ENCODE measurements at regions not wholly inside any gene's neighbourhood (a gene's known extent, or its start where the extent isn't known, plus 50 kb on each side); places are given as distances from the start of the nearest gene placed in this dataset.

DNA sequence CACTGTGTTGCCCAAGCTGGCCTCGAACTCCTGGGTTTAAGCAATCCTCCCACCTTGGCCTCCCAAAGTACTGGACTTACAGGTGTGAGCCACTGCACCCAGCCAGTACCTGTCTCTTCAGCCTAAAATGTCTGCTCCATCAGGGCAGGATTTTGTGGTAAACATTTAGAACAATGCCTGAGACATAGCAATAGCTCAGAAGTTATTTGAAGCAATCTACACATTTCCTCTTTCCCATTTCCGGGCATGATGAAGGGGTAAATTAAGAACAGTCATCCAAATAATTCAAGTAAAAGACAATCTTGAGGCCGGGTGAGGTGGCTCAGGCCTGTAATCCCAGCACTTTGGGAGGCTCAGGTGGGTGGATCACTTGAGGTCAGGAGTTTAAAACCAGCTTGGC is 69.0 kb upstream of the ZNF217 start:
- no peak for DNase-seq (ENCODE audit: extremely low spot score)
- TF ChIP-seq TARDBP (IDR thresholded peaks at IDR 0.05) (no peak), ZNF384 (IDR thresholded peaks at IDR 0.05) (no peak), NFRKB (IDR thresholded peaks at IDR 0.05) (no peak), SUZ12 (IDR thresholded peaks at IDR 0.05) (no peak), HDGF (IDR thresholded peaks at IDR 0.05; ENCODE audit: borderline replicate concordance) (no peak)
- POLR2A ChIA-PET, result no interaction called here
- CTCF ChIA-PET, result no interaction called here

DNA sequence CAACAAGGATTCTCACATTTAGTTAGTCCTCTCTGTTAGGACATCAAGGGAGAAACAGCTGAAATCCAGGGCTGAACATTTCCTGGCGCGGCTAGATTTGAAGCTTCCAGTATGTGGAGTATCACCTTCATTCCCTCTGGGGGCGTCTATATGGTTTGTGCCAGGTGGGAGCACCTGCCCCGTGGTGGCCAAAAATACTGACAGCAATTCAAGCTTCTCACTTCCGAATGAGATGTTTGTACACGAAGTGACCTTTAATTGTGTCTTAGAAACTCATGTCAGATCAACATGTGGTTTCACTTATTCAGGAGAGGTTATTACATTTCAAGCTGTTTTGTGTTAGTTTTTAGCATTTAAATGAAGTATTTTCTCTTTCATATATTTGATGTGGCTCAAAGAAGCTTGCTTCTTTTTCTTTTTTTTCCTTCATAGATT is 67.3 kb upstream of the ZNF217 start:
- no peak for TF ChIP-seq HDGF (IDR thresholded peaks at IDR 0.05; ENCODE audit: borderline replicate concordance)
- TF ChIP-seq ELF4 (IDR thresholded peaks at IDR 0.05), result no peak
- TF ChIP-seq FOXK2 (IDR thresholded peaks at IDR 0.05), result no peak
- TF ChIP-seq L3MBTL2 (conservative IDR thresholded peaks at IDR 0.05), result no peak
- TF ChIP-seq SP1 (IDR thresholded peaks at IDR 0.05), result no peak
- no peak for TF ChIP-seq ZNF384 (IDR thresholded peaks at IDR 0.05)
- no peak for DNase-seq (ENCODE audit: extremely low spot score)
- CTCF ChIA-PET, result no interaction called here
- POLR2A ChIA-PET, result no interaction called here

- no peak for TF ChIP-seq SUZ12 (IDR thresholded peaks at IDR 0.05)
- no peak for TF ChIP-seq FOXM1 (IDR thresholded peaks at IDR 0.05; ENCODE audit: borderline replicate concordance)
- no peak for TF ChIP-seq L3MBTL2 (conservative IDR thresholded peaks at IDR 0.05)
- no peak for TF ChIP-seq NFRKB (IDR thresholded peaks at IDR 0.05)
- TF ChIP-seq LEF1 (IDR thresholded peaks at IDR 0.05; ENCODE audit: borderline replicate concordance), result no peak
- TF ChIP-seq ELF4 (IDR thresholded peaks at IDR 0.05), result no peak
- no peak for TF ChIP-seq HDGF (IDR thresholded peaks at IDR 0.05; ENCODE audit: borderline replicate concordance)
- no peak for TF ChIP-seq ARNT (IDR thresholded peaks at IDR 0.05)
- no peak for TF ChIP-seq FOXK2 (IDR thresholded peaks at IDR 0.05)
- TF ChIP-seq FOXA1 (IDR thresholded peaks at IDR 0.05), result no peak
- TF ChIP-seq SP1 (IDR thresholded peaks at IDR 0.05), result no peak
- no peak for TF ChIP-seq BHLHE40 (IDR thresholded peaks at IDR 0.05; ENCODE audit: borderline replicate concordance)
- no peak for TF ChIP-seq CTBP1 (IDR thresholded peaks at IDR 0.05; ENCODE audit: borderline replicate concordance)
- no peak for TF ChIP-seq TARDBP (IDR thresholded peaks at IDR 0.05)
- TF ChIP-seq, protein P1, sequence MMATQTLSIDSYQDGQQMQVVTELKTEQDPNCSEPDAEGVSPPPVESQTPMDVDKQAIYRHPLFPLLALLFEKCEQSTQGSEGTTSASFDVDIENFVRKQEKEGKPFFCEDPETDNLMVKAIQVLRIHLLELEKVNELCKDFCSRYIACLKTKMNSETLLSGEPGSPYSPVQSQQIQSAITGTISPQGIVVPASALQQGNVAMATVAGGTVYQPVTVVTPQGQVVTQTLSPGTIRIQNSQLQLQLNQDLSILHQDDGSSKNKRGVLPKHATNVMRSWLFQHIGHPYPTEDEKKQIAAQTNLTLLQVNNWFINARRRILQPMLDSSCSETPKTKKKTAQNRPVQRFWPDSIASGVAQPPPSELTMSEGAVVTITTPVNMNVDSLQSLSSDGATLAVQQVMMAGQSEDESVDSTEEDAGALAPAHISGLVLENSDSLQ (IDR thresholded peaks at IDR 0.05), result no peak
- no peak for TF ChIP-seq ZNF384 (IDR thresholded peaks at IDR 0.05)
- POLR2A ChIA-PET, result no interaction called here
- CTCF ChIA-PET, result no interaction called here
- DNase-seq (ENCODE audit: extremely low spot score), result no peak
Observed at GRCh38 chr20:53660078-53660909, 66.7 kb upstream of the ZNF217 start.

- ChIA-PET CTCF (interaction anchor here (1.3 kb wide), 1 partner anchor 20 kb away, joined by 5 read pairs; no protein-coding TSS in a partner anchor), POLR2A (interaction anchor here (1.3 kb wide), 1 partner anchor 80 kb away, joined by 5 read pairs; no protein-coding TSS in a partner anchor)
- DNase-seq (ENCODE audit: extremely low spot score), result no peak
- TF ChIP-seq L3MBTL2 (conservative IDR thresholded peaks at IDR 0.05), result no peak
- no peak for TF ChIP-seq LEF1 (IDR thresholded peaks at IDR 0.05; ENCODE audit: borderline replicate concordance)
- no peak for TF ChIP-seq SP1 (IDR thresholded peaks at IDR 0.05)
- TF ChIP-seq BHLHE40 (IDR thresholded peaks at IDR 0.05; ENCODE audit: borderline replicate concordance), result no peak
- no peak for TF ChIP-seq FOXM1 (IDR thresholded peaks at IDR 0.05; ENCODE audit: borderline replicate concordance)
- no peak for TF ChIP-seq NFRKB (IDR thresholded peaks at IDR 0.05)
- TF ChIP-seq CTBP1 (IDR thresholded peaks at IDR 0.05; ENCODE audit: borderline replicate concordance), result no peak
- TF ChIP-seq, protein P1 (IDR thresholded peaks at IDR 0.05), result no peak
- TF ChIP-seq TARDBP (IDR thresholded peaks at IDR 0.05), result no peak
- TF ChIP-seq SUZ12 (IDR thresholded peaks at IDR 0.05), result no peak
- no peak for TF ChIP-seq ARNT (IDR thresholded peaks at IDR 0.05)
- no peak for TF ChIP-seq HDGF (IDR thresholded peaks at IDR 0.05; ENCODE audit: borderline replicate concordance)
- TF ChIP-seq FOXK2 (IDR thresholded peaks at IDR 0.05), result no peak
- no peak for TF ChIP-seq FOXA1 (IDR thresholded peaks at IDR 0.05)
Observed at GRCh38 chr20:53658973-53659372, 65.3 kb upstream of the ZNF217 start.

GRCh38 chr20:53658322-53658721 is 64.7 kb upstream of the ZNF217 start:
- TF ChIP-seq BHLHE40 (IDR thresholded peaks at IDR 0.05; ENCODE audit: borderline replicate concordance) (no peak), L3MBTL2 (conservative IDR thresholded peaks at IDR 0.05) (no peak), NFRKB (IDR thresholded peaks at IDR 0.05) (no peak), FOXM1 (IDR thresholded peaks at IDR 0.05; ENCODE audit: borderline replicate concordance) (no peak), HDGF (IDR thresholded peaks at IDR 0.05; ENCODE audit: borderline replicate concordance) (no peak), FOXK2 (IDR thresholded peaks at IDR 0.05) (no peak), TARDBP (IDR thresholded peaks at IDR 0.05) (no peak), SP1 (IDR thresholded peaks at IDR 0.05) (no peak), ARNT (IDR thresholded peaks at IDR 0.05) (no peak), SUZ12 (IDR thresholded peaks at IDR 0.05) (no peak), LEF1 (IDR thresholded peaks at IDR 0.05; ENCODE audit: borderline replicate concordance) (no peak), ZNF384 (IDR thresholded peaks at IDR 0.05) (no peak), FOXA1 (IDR thresholded peaks at IDR 0.05) (no peak), CTBP1 (IDR thresholded peaks at IDR 0.05; ENCODE audit: borderline replicate concordance) (no peak), ELF4 (IDR thresholded peaks at IDR 0.05) (no peak)
- TF ChIP-seq, protein P1 (IDR thresholded peaks at IDR 0.05), result no peak
- ChIA-PET POLR2A (interaction anchor here (1.3 kb wide), 1 partner anchor 81 kb away, joined by 5 read pairs; no protein-coding TSS in a partner anchor), CTCF (interaction anchor here (0.6 to 1.3 kb wide), 2 partner anchors 21 to 283 kb away, joined by 3 to 5 read pairs; no protein-coding TSS in a partner anchor)
- no peak for DNase-seq (ENCODE audit: extremely low spot score)
